ENCODE measurements at regions not wholly inside any gene's neighbourhood (a gene's known extent, or its start where the extent isn't known, plus 50 kb on each side); places are given as distances from the start of the nearest gene placed in this dataset.

DNA sequence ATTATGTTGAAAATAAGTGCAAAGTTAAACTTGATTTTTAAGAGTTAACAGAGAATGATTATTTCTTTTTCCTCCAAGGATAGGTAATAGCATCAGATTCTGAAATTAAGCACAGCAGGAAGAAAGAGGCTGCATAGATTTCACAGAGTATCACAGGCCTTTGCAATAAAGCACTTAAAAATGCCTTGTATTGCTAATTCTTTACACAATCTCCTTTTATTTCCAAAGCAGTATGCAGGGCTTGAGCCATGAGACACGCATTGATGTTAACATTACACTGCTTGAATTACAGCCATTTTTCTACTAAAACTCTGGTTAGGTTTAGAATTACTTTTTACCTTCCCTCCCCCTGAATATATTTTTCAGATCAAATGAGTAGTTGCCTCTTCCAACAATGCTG lies 398.3 kb downstream of the BCAT1 start:
- no peak for TF ChIP-seq TARDBP (IDR thresholded peaks at IDR 0.05)
- no peak for TF ChIP-seq ARNT (IDR thresholded peaks at IDR 0.05)
- TF ChIP-seq ZNF384 (IDR thresholded peaks at IDR 0.05): no peak
- TF ChIP-seq LEF1 (IDR thresholded peaks at IDR 0.05; ENCODE audit: borderline replicate concordance): no peak
- no peak for TF ChIP-seq HDGF (IDR thresholded peaks at IDR 0.05; ENCODE audit: borderline replicate concordance)
- no peak for TF ChIP-seq FOXA1 (IDR thresholded peaks at IDR 0.05)
- no peak for TF ChIP-seq SUZ12 (IDR thresholded peaks at IDR 0.05)
- no peak for TF ChIP-seq CTBP1 (IDR thresholded peaks at IDR 0.05; ENCODE audit: borderline replicate concordance)
- TF ChIP-seq, protein P1, sequence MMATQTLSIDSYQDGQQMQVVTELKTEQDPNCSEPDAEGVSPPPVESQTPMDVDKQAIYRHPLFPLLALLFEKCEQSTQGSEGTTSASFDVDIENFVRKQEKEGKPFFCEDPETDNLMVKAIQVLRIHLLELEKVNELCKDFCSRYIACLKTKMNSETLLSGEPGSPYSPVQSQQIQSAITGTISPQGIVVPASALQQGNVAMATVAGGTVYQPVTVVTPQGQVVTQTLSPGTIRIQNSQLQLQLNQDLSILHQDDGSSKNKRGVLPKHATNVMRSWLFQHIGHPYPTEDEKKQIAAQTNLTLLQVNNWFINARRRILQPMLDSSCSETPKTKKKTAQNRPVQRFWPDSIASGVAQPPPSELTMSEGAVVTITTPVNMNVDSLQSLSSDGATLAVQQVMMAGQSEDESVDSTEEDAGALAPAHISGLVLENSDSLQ (IDR thresholded peaks at IDR 0.05): no peak
- no peak for TF ChIP-seq BHLHE40 (IDR thresholded peaks at IDR 0.05; ENCODE audit: borderline replicate concordance)
- TF ChIP-seq FOXM1 (IDR thresholded peaks at IDR 0.05; ENCODE audit: borderline replicate concordance): no peak
- DNase-seq (ENCODE audit: extremely low spot score): no peak
- CTCF ChIA-PET: no interaction called here
- POLR2A ChIA-PET: no interaction called here

DNA sequence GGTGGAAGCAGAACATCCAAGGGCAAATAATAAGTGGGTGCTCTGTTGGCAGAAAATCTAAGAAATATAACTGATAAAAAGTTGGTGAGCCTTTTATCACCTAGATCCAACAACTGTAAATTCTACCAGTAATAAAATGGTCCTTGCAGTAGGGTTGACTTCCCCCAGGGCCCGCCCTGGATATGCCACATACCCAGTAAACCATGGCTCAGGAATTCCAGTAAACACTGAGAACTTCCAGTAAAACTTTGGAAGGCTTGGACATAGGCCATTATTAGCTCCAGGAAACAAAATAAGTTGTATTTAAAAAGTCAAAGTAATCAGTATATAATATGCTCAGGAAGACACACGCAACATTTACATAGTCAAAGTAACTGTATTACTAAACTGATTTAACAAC lies 402.2 kb downstream of the BCAT1 start:
- CTCF ChIA-PET: interaction anchor here (0.6 kb wide), 1 partner anchor 11 kb away, joined by 5 read pairs; no protein-coding TSS in a partner anchor
- DNase-seq (ENCODE audit: extremely low spot score): no peak
- TF ChIP-seq CTBP1 (IDR thresholded peaks at IDR 0.05; ENCODE audit: borderline replicate concordance): no peak
- TF ChIP-seq BHLHE40 (IDR thresholded peaks at IDR 0.05; ENCODE audit: borderline replicate concordance): no peak
- TF ChIP-seq ZNF384 (IDR thresholded peaks at IDR 0.05): no peak
- TF ChIP-seq, protein P1 (IDR thresholded peaks at IDR 0.05): no peak
- no peak for TF ChIP-seq L3MBTL2 (conservative IDR thresholded peaks at IDR 0.05)
- TF ChIP-seq LEF1 (IDR thresholded peaks at IDR 0.05; ENCODE audit: borderline replicate concordance): no peak
- TF ChIP-seq ELF4 (IDR thresholded peaks at IDR 0.05): no peak
- TF ChIP-seq FOXK2 (IDR thresholded peaks at IDR 0.05): no peak
- no peak for TF ChIP-seq SP1 (IDR thresholded peaks at IDR 0.05)
- no peak for TF ChIP-seq HDGF (IDR thresholded peaks at IDR 0.05; ENCODE audit: borderline replicate concordance)
- TF ChIP-seq FOXM1 (IDR thresholded peaks at IDR 0.05; ENCODE audit: borderline replicate concordance): no peak
- no peak for TF ChIP-seq SUZ12 (IDR thresholded peaks at IDR 0.05)
- POLR2A ChIA-PET: no interaction called here

DNA sequence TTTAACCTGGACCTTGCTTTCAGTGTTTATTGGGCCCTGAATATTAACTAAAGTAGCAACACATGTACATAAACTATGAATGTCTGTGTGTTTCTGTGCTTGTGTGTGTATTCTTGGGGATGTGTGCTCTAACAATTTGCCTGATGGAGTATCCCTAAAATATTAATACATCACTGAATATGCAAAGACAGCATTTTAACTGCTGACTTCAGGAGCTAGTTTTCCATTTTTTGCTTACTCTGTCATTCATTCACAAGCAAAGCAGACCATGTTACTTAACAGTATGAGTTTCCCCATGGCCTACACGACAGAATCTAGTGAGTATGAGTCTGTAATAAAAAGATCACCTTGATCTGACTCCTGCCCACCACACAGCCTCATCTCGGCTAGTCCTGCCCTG lies 402.8 kb downstream of the BCAT1 start:
- no peak for TF ChIP-seq TARDBP (IDR thresholded peaks at IDR 0.05)
- TF ChIP-seq FOXM1 (IDR thresholded peaks at IDR 0.05; ENCODE audit: borderline replicate concordance): no peak
- no peak for TF ChIP-seq LEF1 (IDR thresholded peaks at IDR 0.05; ENCODE audit: borderline replicate concordance)
- TF ChIP-seq SP1 (IDR thresholded peaks at IDR 0.05): no peak
- TF ChIP-seq FOXK2 (IDR thresholded peaks at IDR 0.05): no peak
- CTCF ChIA-PET: no interaction called here
- DNase-seq (ENCODE audit: extremely low spot score): no peak
- POLR2A ChIA-PET: no interaction called here

DNA sequence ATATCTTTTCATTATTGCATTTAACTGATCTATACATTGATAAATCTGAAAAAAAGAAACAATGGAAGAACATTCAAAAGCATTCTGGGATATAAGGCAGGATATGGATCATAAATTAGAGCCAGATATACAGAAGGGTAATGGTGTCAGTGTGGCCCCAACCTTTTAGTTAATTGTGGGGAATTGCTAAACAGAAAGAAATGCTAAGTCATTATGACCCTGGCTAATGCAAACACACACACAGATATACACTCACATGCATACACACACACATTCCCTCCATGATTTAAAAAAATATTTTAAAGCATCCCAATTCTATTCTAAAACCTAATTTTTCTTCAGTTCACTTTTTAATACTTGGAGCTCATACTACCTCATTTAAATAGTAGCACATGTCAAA lies 404.5 kb downstream of the BCAT1 start:
- no peak for TF ChIP-seq FOXK2 (IDR thresholded peaks at IDR 0.05)
- no peak for TF ChIP-seq ELF4 (IDR thresholded peaks at IDR 0.05)
- TF ChIP-seq L3MBTL2 (conservative IDR thresholded peaks at IDR 0.05): no peak
- TF ChIP-seq, protein P1 (IDR thresholded peaks at IDR 0.05): no peak
- TF ChIP-seq SP1 (IDR thresholded peaks at IDR 0.05): no peak
- no peak for TF ChIP-seq ZNF384 (IDR thresholded peaks at IDR 0.05)
- TF ChIP-seq HDGF (IDR thresholded peaks at IDR 0.05; ENCODE audit: borderline replicate concordance): no peak
- no peak for TF ChIP-seq CTBP1 (IDR thresholded peaks at IDR 0.05; ENCODE audit: borderline replicate concordance)
- no peak for TF ChIP-seq NFRKB (IDR thresholded peaks at IDR 0.05)
- no peak for TF ChIP-seq SUZ12 (IDR thresholded peaks at IDR 0.05)
- no peak for TF ChIP-seq LEF1 (IDR thresholded peaks at IDR 0.05; ENCODE audit: borderline replicate concordance)
- no peak for TF ChIP-seq FOXM1 (IDR thresholded peaks at IDR 0.05; ENCODE audit: borderline replicate concordance)
- no peak for TF ChIP-seq ARNT (IDR thresholded peaks at IDR 0.05)
- no peak for TF ChIP-seq TARDBP (IDR thresholded peaks at IDR 0.05)
- no peak for TF ChIP-seq FOXA1 (IDR thresholded peaks at IDR 0.05)
- no peak for DNase-seq (ENCODE audit: extremely low spot score)
- ChIA-PET POLR2A (no interaction called here), CTCF (no interaction called here)

DNA sequence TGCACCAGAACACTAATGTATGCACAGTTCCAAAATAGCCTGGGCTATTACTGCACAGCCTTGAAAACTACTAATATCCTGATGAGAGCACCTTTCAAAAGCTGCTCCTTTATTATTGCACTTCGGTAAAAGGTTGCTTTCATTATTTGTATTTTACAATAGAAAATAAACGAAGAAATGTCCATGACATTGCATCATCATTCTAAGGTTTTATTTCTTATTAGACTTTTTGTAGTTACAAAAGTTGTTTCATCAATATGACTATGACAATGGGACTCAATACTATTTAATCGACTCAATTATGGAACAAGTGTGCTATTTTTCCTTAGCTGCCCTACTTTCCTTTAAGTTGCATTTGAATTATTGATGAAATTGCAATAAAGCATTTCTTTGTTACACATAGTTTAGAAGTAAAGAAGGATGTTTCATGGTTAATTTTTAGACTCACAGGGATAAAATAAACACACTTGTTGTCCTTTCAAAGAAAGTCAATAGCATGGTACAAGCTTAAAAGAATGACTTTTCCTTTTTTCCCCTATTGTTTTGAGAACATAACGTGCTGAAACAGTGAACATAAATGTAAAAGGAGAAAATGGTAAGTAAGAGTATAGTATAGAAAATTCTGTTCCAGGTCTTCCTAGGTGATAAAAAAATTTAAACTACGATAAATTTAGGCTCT lies 407.6 kb downstream of the BCAT1 start:
- CTCF ChIA-PET: no interaction called here
- no peak for DNase-seq (ENCODE audit: extremely low spot score)
- POLR2A ChIA-PET: no interaction called here
- no peak for TF ChIP-seq SUZ12 (IDR thresholded peaks at IDR 0.05)
- TF ChIP-seq L3MBTL2 (conservative IDR thresholded peaks at IDR 0.05): no peak
- no peak for TF ChIP-seq ELF4 (IDR thresholded peaks at IDR 0.05)
- TF ChIP-seq SP1 (IDR thresholded peaks at IDR 0.05): no peak
- TF ChIP-seq FOXA1 (IDR thresholded peaks at IDR 0.05): no peak
- TF ChIP-seq FOXK2 (IDR thresholded peaks at IDR 0.05): no peak
- no peak for TF ChIP-seq ZNF384 (IDR thresholded peaks at IDR 0.05)
- TF ChIP-seq BHLHE40 (IDR thresholded peaks at IDR 0.05; ENCODE audit: borderline replicate concordance): no peak
- no peak for TF ChIP-seq HDGF (IDR thresholded peaks at IDR 0.05; ENCODE audit: borderline replicate concordance)
- no peak for TF ChIP-seq NFRKB (IDR thresholded peaks at IDR 0.05)
- TF ChIP-seq, protein P1 (IDR thresholded peaks at IDR 0.05): no peak
- TF ChIP-seq FOXM1 (IDR thresholded peaks at IDR 0.05; ENCODE audit: borderline replicate concordance): no peak
- TF ChIP-seq LEF1 (IDR thresholded peaks at IDR 0.05; ENCODE audit: borderline replicate concordance): no peak
- TF ChIP-seq ARNT (IDR thresholded peaks at IDR 0.05): no peak
- TF ChIP-seq CTBP1 (IDR thresholded peaks at IDR 0.05; ENCODE audit: borderline replicate concordance): no peak
